H9 (cell line): ENCODE measurements at regions not wholly inside any gene's neighbourhood (a gene's known extent, or its start where the extent isn't known, plus 50 kb on each side); places are given as distances from the start of the nearest gene placed in this dataset.

ENCODE experiments used
- DNase-seq: peaks from one replicate; pipeline ENCODE4 v3.0.0-alpha.2; 2017
- H2AFZ ChIP-seq: one replicate; pipeline ENCODE4 v1.6.1; 2013; ENCODE audit warnings: mild to moderate bottlenecking, low read length, control low read depth, moderate library complexity
- H2AK5ac ChIP-seq: 2 replicates; pipeline ENCODE4 v1.6.1; 2013; ENCODE audit warnings: low read length, control low read depth, mixed read lengths; ENCODE audit not compliant: insufficient read length
- H2BK120ac ChIP-seq: one replicate; pipeline ENCODE4 v1.6.1; 2013; ENCODE audit warnings: low read depth, mild to moderate bottlenecking, low read length, control low read depth, inconsistent platforms; ENCODE audit not compliant: poor library complexity, severe bottlenecking
- H2BK12ac ChIP-seq: 2 replicates; pipeline ENCODE4 v1.6.1; 2013; ENCODE audit warnings: low read length, control low read depth, mixed read lengths, low read depth; ENCODE audit not compliant: insufficient read length
- H2BK15ac ChIP-seq: 2 replicates; pipeline ENCODE4 v1.6.1; 2013; ENCODE audit warnings: low read depth, low read length, control low read depth
- H2BK20ac ChIP-seq: one replicate; pipeline ENCODE4 v1.6.1; 2013; ENCODE audit warnings: low read depth, mild to moderate bottlenecking, low read length, control low read depth, inconsistent platforms; ENCODE audit not compliant: poor library complexity, severe bottlenecking
- H2BK5ac ChIP-seq: 2 replicates; pipeline ENCODE4 v1.6.1; 2013; ENCODE audit warnings: low read length, control low read depth, mixed read lengths; ENCODE audit not compliant: insufficient read length
- H3K14ac ChIP-seq: 2 replicates; pipeline ENCODE4 v1.6.1; 2013; ENCODE audit warnings: low read length, control low read depth; ENCODE audit not compliant: insufficient read depth
- H3K18ac ChIP-seq: 2 replicates; pipeline ENCODE4 v1.6.1; 2013; ENCODE audit warnings: low read depth, mild to moderate bottlenecking, mixed read lengths, low read length, control low read depth; ENCODE audit not compliant: insufficient read length
- H3K23ac ChIP-seq: 2 replicates; pipeline ENCODE4 v1.6.1; 2013; ENCODE audit warnings: low read length, control low read depth, mixed read lengths, low read depth; ENCODE audit not compliant: insufficient read length
- H3K23me2 ChIP-seq: 2 replicates; pipeline ENCODE4 v1.6.1; 2013; ENCODE audit warnings: low read depth, mild to moderate bottlenecking, mixed read lengths, low read length, control low read depth; ENCODE audit not compliant: insufficient read length, poor library complexity, severe bottlenecking
- H3K27ac ChIP-seq: 2 replicates; pipeline ENCODE4 v1.5.1; 2013; ENCODE audit warnings: low read length, control low read depth, mixed read lengths, low read depth; ENCODE audit not compliant: insufficient read length
- H3K27me3 ChIP-seq: 2 replicates; pipeline ENCODE4 v1.6.1; 2013; ENCODE audit warnings: low read length, control low read depth, inconsistent platforms; ENCODE audit not compliant: insufficient read depth
- H3K4ac ChIP-seq: 2 replicates; pipeline ENCODE4 v1.6.1; 2013; ENCODE audit warnings: low read depth, mild to moderate bottlenecking, control low read depth, inconsistent platforms, low read length, moderate library complexity
- H3K4me1 ChIP-seq: 2 replicates; pipeline ENCODE4 v1.6.1; 2013; ENCODE audit warnings: low read length, control low read depth, inconsistent platforms; ENCODE audit not compliant: insufficient read depth
- H3K4me2 ChIP-seq: 2 replicates; pipeline ENCODE4 v1.6.1; 2013; ENCODE audit warnings: low read length, control low read depth, mixed read lengths; ENCODE audit not compliant: insufficient read length, insufficient read depth
- H3K56ac ChIP-seq: 2 replicates; pipeline ENCODE4 v1.6.1; 2013; ENCODE audit warnings: low read depth, mild to moderate bottlenecking, mixed read lengths, low read length, control low read depth; ENCODE audit not compliant: insufficient read length
- H3K79me1 ChIP-seq: 2 replicates; pipeline ENCODE4 v1.6.1; 2013; ENCODE audit warnings: low read depth, mild to moderate bottlenecking, moderate library complexity, low read length, control low read depth, inconsistent platforms; ENCODE audit not compliant: insufficient read depth, poor library complexity, severe bottlenecking
- H3K79me2 ChIP-seq: 2 replicates; pipeline ENCODE4 v1.6.1; 2013; ENCODE audit warnings: low read length, control low read depth, inconsistent platforms; ENCODE audit not compliant: insufficient read depth
- H3K9ac ChIP-seq: 2 replicates; pipeline ENCODE4 v1.6.1; 2013; ENCODE audit warnings: low read length, control low read depth, mixed read lengths; ENCODE audit not compliant: insufficient read length; ENCODE audit errors: extremely low read depth
- H3K9me3 ChIP-seq: one replicate; pipeline ENCODE4 v1.6.1; 2013; ENCODE audit warnings: low read depth, low read length, inconsistent platforms; ENCODE audit not compliant: control insufficient read depth
- H3T11ph ChIP-seq: one replicate; pipeline ENCODE4 v1.6.1; 2013; ENCODE audit warnings: mild to moderate bottlenecking, low read length, control low read depth, inconsistent platforms
- H4K20me1 ChIP-seq: one replicate; pipeline ENCODE4 v1.6.1; 2013; ENCODE audit not compliant: control insufficient read depth, insufficient read length, insufficient read depth
- H4K5ac ChIP-seq: 2 replicates; pipeline ENCODE4 v1.6.1; 2013; ENCODE audit warnings: low read depth, mild to moderate bottlenecking, mixed read lengths, low read length, control low read depth; ENCODE audit not compliant: insufficient read length
- H4K8ac ChIP-seq: replicated peaks from 2 replicates; pipeline ENCODE4 v1.6.1; 2013; ENCODE audit warnings: low read length, control low read depth, mixed read lengths, low read depth; ENCODE audit not compliant: insufficient read length
- H4K91ac ChIP-seq: 2 replicates; pipeline ENCODE4 v1.6.1; 2013; ENCODE audit warnings: low read depth, mild to moderate bottlenecking, moderate library complexity, mixed read lengths, low read length, control low read depth; ENCODE audit not compliant: insufficient read length
- H3K27ac Mint-ChIP-seq, 3 experiments: 2 replicates in 2 of 3; 3 replicates in 1 of 3; pipeline ENCODE4 v1.8.0; 2020 to 2021; ENCODE audit warnings: mixed read lengths in 3 of 3, mild to moderate bottlenecking in 1 of 3, moderate library complexity in 1 of 3
- H3K27me3 Mint-ChIP-seq: 2 replicates; pipeline ENCODE4 v1.8.0; 2021; ENCODE audit warnings: low read depth, mild to moderate bottlenecking, moderate library complexity, mixed read lengths
- H3K36me3 Mint-ChIP-seq, 3 experiments: 2 replicates in 2 of 3; 3 replicates in 1 of 3; pipeline ENCODE4 v1.8.0; 2020 to 2021; ENCODE audit warnings: low read depth in 3 of 3, mixed read lengths in 3 of 3; ENCODE audit not compliant: insufficient read depth in 1 of 3
- H3K4me1 Mint-ChIP-seq, 2 experiments: 2 replicates each; pipeline ENCODE4 v1.8.0; 2020; ENCODE audit warnings: mixed read lengths in 2 of 2
- H3K4me3 Mint-ChIP-seq, 2 experiments: 2 replicates in 1 of 2; 3 replicates in 1 of 2; pipeline ENCODE4 v1.8.0; 2020 to 2021; ENCODE audit warnings: mild to moderate bottlenecking in 2 of 2, mixed read lengths in 2 of 2, moderate library complexity in 1 of 2
- H3K9me3 Mint-ChIP-seq, 2 experiments: 2 replicates in 1 of 2; 3 replicates in 1 of 2; pipeline ENCODE4 v1.8.0; 2020; ENCODE audit warnings: mild to moderate bottlenecking in 2 of 2, mixed read lengths in 2 of 2, moderate library complexity in 1 of 2
- CTCF ChIP-seq: fragments of 200-600 bp; sonication (generic); conservative IDR thresholded peaks from 3 replicates; pipeline ENCODE4 v1.8.0; 2021; ENCODE audit warnings: antibody characterized with exemption, mild to moderate bottlenecking
- WGBS: extraction: QIAGEN DNeasy Blood & Tissue Kit; methylation state at CpG from one replicate; pipeline ENCODE4 v1.1.7; 2013; ENCODE audit warnings: missing lambda C conversion rate, low lambda C conversion rate, mixed read lengths; ENCODE audit not compliant: insufficient read length; ENCODE audit errors: extremely low coverage; 5-methylcytosine and 5-hydroxymethylcytosine counted together

GRCh38 chr7:29626730-29627129, 63.1 kb downstream of the PRR15 start:
- Histone ChIP-seq H2AK5ac (no peak overlapping the region), H4K8ac (no peak overlapping the region), H3K4me2 (no peak overlapping the region), H3K56ac (no peak overlapping the region), H3K9me3 (no peaks in the 10 kb centered on the region), H2BK20ac (no peak overlapping the region), H3K27ac (no peak overlapping the region), H2BK12ac (no peak overlapping the region), H3K4me1 (no peaks in the 10 kb centered on the region), H4K20me1 (no peaks in the 10 kb centered on the region), H3K23ac (no peak overlapping the region), H2BK15ac (no peak overlapping the region), H3K79me1 (no peaks in the 10 kb centered on the region), H2BK120ac (no peak overlapping the region), H3K27me3 (no peaks in the 10 kb centered on the region), H2AFZ (no peak overlapping the region), H4K5ac (no peak overlapping the region), H3K18ac (no peak overlapping the region), H4K91ac (no peak overlapping the region), H3K14ac (no peak overlapping the region), H3K9ac (no peak overlapping the region), H3K23me2 (no peaks in the 10 kb centered on the region), H3K4ac (no peak overlapping the region), H3K79me2 (no peaks in the 10 kb centered on the region), H2BK5ac (no peak overlapping the region), H3T11ph (no peak overlapping the region)
- H3K4me1 Mint-ChIP-seq, result peaks cover 2 to 18% of the 10 kb centered on the region in 2 experiments
- H3K4me3 Mint-ChIP-seq, result no peak overlapping the region
- H3K9me3 Mint-ChIP-seq, result no peaks in the 10 kb centered on the region
- no CpG with 5 or more reads among the region's 2 CpGs for WGBS
- no peak for DNase-seq
- TF ChIP-seq CTCF, result no peak
- H3K36me3 Mint-ChIP-seq, result no peaks in the 10 kb centered on the region
- peaks cover 2% of the 10 kb centered on the region for H3K27me3 Mint-ChIP-seq
- no peak overlapping the region for H3K27ac Mint-ChIP-seq
